ENCODE measurements at regions not wholly inside any gene's neighbourhood (a gene's known extent, or its start where the extent isn't known, plus 50 kb on each side); places are given as distances from the start of the nearest gene placed in this dataset.

- ATAC-seq, result no peak
- in situ Hi-C loops (cut with MboI; ENCODE audit: low sequenced_read_pairs in 4 of 4), result no loop called here
- no peak for DNase-seq
Observed at GRCh38 chr9:99606957-99607356, 214.7 kb upstream of the NR4A3 start.

DNA sequence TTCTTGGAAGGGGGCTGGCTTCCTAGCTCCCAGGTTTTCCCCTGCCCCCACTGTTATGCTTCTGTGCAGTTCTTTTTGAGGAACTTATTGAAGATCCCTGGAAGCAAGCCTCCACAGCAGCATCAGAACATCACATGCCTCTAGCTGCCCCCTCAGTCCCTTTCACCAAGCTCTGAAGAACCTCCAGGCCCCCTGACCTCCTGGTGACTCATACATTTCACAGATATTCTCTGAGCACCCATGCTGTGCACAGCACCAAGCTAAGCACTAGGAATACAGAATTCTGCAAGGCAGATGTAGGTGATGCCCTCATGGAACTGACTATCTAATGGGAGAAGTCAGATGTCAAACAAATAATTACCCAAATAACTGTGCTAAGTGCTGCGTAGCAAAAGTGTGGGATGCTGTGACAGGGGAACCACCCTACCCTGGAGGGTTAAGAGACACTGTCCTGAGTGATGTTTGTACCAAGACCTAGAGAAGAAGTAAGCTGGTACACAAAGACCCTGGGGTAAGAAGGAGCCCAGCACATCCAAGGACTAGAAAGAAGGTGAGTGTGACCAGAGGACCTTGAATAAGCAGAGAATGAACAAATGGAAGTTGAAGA is 213.7 kb upstream of the NR4A3 start:
- no peak for TF ChIP-seq POLR2A (IDR thresholded peaks at IDR 0.05)
- no peak for TF ChIP-seq CTCF (IDR thresholded peaks at IDR 0.05 in 4 of 5, conservative IDR thresholded peaks at IDR 0.05 in 1 of 5)
- in situ Hi-C loops (cut with MboI; ENCODE audit: low sequenced_read_pairs in 4 of 4) (no loop called here), intact Hi-C loops (cut with DNase I; ENCODE audit: low total_unique reads) (loop anchor here (10.0 kb wide), 1 partner anchor 83 kb away; no protein-coding TSS in a partner anchor)
- no peaks in the 10 kb centered on the region for H3K36me3 ChIP-seq
- no peaks in the 10 kb centered on the region for H3K9me3 ChIP-seq
- no peaks in the 10 kb centered on the region for H3K4me1 ChIP-seq
- ATAC-seq, result no peak
- no peak overlapping the region for H3K4me3 ChIP-seq
- no peak for DNase-seq
- no peaks in the 10 kb centered on the region for H3K27me3 ChIP-seq
- no peak overlapping the region for H3K27ac ChIP-seq

More at GRCh38 chr9:99606957-99607356, 214.7 kb upstream of the NR4A3 start:
- no peak overlapping the region for H3K4me3 ChIP-seq
- no peaks in the 10 kb centered on the region for H3K9me3 ChIP-seq
- no peaks in the 10 kb centered on the region for H3K4me1 ChIP-seq
- intact Hi-C loops (cut with DNase I; ENCODE audit: low total_unique reads), result loop anchor here (10.0 kb wide), 1 partner anchor 82 kb away; no protein-coding TSS in a partner anchor
- TF ChIP-seq CTCF (IDR thresholded peaks at IDR 0.05 in 4 of 5, conservative IDR thresholded peaks at IDR 0.05 in 1 of 5) (no peak), POLR2A (IDR thresholded peaks at IDR 0.05) (no peak)
- H3K36me3 ChIP-seq, result no peaks in the 10 kb centered on the region
- no peaks in the 10 kb centered on the region for H3K27me3 ChIP-seq
- no peak overlapping the region for H3K27ac ChIP-seq

DNA sequence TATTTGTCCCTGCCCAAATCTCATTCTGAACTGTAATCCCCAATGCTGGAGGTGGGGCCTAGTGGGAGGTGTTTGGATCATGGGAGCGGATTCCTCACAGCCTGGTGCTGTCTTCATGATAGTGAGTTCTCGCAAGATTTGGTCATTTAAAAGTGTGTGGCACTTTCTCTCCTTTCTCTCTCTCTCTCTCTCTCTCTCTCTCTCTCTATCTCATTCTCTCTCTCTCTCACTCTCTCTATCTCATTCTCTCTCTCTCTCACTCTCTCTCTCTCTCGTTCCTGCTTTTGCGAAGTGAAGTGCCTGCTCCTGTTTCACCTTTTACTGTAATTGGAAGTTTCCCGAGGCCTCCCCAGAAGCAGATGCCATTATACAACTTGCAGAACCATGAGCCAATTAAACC is 207.3 kb upstream of the NR4A3 start:
- TF ChIP-seq CTCF (IDR thresholded peaks at IDR 0.05 in 4 of 5, conservative IDR thresholded peaks at IDR 0.05 in 1 of 5) (no peak), POLR2A (IDR thresholded peaks at IDR 0.05) (no peak)
- Histone ChIP-seq H3K27ac (no peak overlapping the region), H3K27me3 (no peaks in the 10 kb centered on the region), H3K4me1 (no peaks in the 10 kb centered on the region), H3K4me3 (no peak overlapping the region), H3K36me3 (no peaks in the 10 kb centered on the region), H3K9me3 (no peaks in the 10 kb centered on the region)
- intact Hi-C loops (cut with DNase I; ENCODE audit: low total_unique reads), result no loop called here
- ATAC-seq (no peak), DNase-seq (no peak)
- in situ Hi-C loops (cut with MboI; ENCODE audit: low sequenced_read_pairs in 4 of 4), result no loop called here

DNA sequence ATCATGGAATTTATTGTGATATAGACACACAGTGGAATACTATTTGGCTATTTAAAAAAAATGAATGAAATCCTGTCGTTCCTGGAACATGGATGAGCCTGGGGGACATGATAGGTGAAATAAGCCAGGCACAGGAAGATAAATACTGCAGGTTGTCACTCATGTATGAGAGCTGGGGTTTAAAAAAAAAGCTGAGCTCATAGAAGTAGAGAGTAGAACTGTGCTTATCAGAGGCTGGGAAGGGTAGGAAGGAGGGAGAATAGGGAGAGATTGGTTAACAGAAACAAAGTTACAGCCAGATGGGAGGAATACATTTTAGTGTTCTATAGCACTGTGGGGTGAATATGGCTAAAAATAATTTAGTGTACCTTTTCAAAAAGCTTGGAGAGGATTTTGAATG is 200.6 kb upstream of the NR4A3 start:
- Histone ChIP-seq H3K4me1 (no peaks in the 10 kb centered on the region), H3K36me3 (no peaks in the 10 kb centered on the region), H3K27ac (no peak overlapping the region), H3K4me3 (no peak overlapping the region), H3K9me3 (no peaks in the 10 kb centered on the region), H3K27me3 (no peaks in the 10 kb centered on the region)
- in situ Hi-C loops (cut with MboI; ENCODE audit: low sequenced_read_pairs in 4 of 4), result no loop called here
- TF ChIP-seq CTCF (IDR thresholded peaks at IDR 0.05 in 4 of 5, conservative IDR thresholded peaks at IDR 0.05 in 1 of 5), result no peak
- no peak for TF ChIP-seq POLR2A (IDR thresholded peaks at IDR 0.05)
- ATAC-seq, result no peak
- intact Hi-C loops (cut with DNase I; ENCODE audit: low total_unique reads), result no loop called here
- no peak for DNase-seq

GRCh38 chr9:99622679-99623078 is 199.0 kb upstream of the NR4A3 start:
- ATAC-seq, result no peak
- no peak for DNase-seq
- in situ Hi-C loops (cut with MboI; ENCODE audit: low sequenced_read_pairs in 4 of 4), result no loop called here

More at GRCh38 chr9:99622679-99623078, 199.0 kb upstream of the NR4A3 start:
- no peaks in the 10 kb centered on the region for H3K4me1 ChIP-seq
- intact Hi-C loops (cut with DNase I; ENCODE audit: low total_unique reads), result no loop called here
- no peaks in the 10 kb centered on the region for H3K27me3 ChIP-seq
- no peaks in the 10 kb centered on the region for H3K9me3 ChIP-seq
- H3K36me3 ChIP-seq, result no peaks in the 10 kb centered on the region
- TF ChIP-seq POLR2A (IDR thresholded peaks at IDR 0.05) (no peak), CTCF (IDR thresholded peaks at IDR 0.05 in 4 of 5, conservative IDR thresholded peaks at IDR 0.05 in 1 of 5) (no peak)
- H3K4me3 ChIP-seq, result no peak overlapping the region
- H3K27ac ChIP-seq, result no peak overlapping the region
